Astrocyte of the cerebellum (primary cell): ENCODE measurements at regions not wholly inside any gene's neighbourhood (a gene's known extent, or its start where the extent isn't known, plus 50 kb on each side); places are given as distances from the start of the nearest gene placed in this dataset.

Source experiments
- DNase-seq: peaks from one replicate; pipeline ENCODE4 v3.0.0-alpha.2; 2011; ENCODE audit warnings: low read depth
- H3K4me3 ChIP-seq: 2 replicates; pipeline ENCODE4 v1.5.1; 2011; ENCODE audit warnings: mild to moderate bottlenecking, low read depth, low read length, moderate library complexity
- CTCF ChIP-seq: IDR thresholded peaks from 2 replicates; pipeline ENCODE4 v1.5.1; 2012; ENCODE audit warnings: low read length, low read depth, moderate library complexity, mild to moderate bottlenecking; ENCODE audit errors: missing control alignments
- in situ Hi-C: cut with HindIII; loops from 2 replicates; pipeline ENCODE4 v1.10.0; 2017; ENCODE audit warnings: low sequenced_read_pairs

DNA sequence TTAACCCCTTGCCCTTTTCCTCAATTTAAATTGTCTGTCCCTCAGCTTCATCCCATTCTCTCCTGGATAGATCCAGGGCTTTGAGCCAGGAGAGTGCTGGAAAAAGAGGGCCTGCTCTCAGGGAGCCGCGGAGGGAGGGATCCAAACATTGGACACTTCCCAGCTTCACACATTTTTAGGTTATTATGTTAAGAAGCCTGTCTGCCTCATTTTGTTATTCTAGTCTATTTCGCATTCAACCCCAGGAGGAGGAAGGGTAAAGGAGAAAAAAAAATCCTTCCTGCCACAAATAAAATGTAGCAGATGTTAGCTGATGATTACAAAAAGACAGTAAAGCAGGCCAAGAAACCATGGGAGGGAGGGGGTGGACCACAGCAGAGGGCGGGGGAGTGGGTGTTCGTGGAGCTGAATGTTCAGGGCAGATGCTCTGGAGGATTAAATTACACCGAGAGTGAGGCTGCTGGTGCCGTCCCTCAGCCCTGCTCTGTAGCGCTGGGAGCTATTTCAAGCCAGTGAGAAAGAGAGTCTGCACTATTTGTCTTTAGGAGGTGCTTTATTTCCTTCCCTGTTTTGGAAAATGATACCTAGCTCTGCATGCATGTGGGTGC, 60.6 kb upstream of the ZFR start:
- DNase-seq: peak; percentile 92
- peak overlapping the region; percentile 21 for H3K4me3 ChIP-seq
- TF ChIP-seq CTCF: no peak
- in situ Hi-C loops: no loop called here

GRCh38 chr5:32504329-32504988, 59.9 kb upstream of the ZFR start:
- in situ Hi-C loops: no loop called here
- TF ChIP-seq CTCF: no peak
- no peak for DNase-seq
- H3K4me3 ChIP-seq: no peak overlapping the region

GRCh38 chr5:32503261-32503660, 58.7 kb upstream of the ZFR start:
- in situ Hi-C loops: no loop called here
- DNase-seq: no peak
- no peak overlapping the region for H3K4me3 ChIP-seq
- TF ChIP-seq CTCF: no peak

GRCh38 chr5:32501071-32502002, 56.8 kb upstream of the ZFR start:
- H3K4me3 ChIP-seq: no peak overlapping the region
- in situ Hi-C loops: no loop called here
- no peak for DNase-seq
- TF ChIP-seq CTCF: no peak

GRCh38 chr5:32500181-32500580, 55.6 kb upstream of the ZFR start:
- in situ Hi-C loops: no loop called here
- no peak for TF ChIP-seq CTCF
- H3K4me3 ChIP-seq: no peak overlapping the region
- no peak for DNase-seq

- no peak for TF ChIP-seq CTCF
- no peak overlapping the region for H3K4me3 ChIP-seq
- DNase-seq: no peak
- in situ Hi-C loops: no loop called here
Measured at GRCh38 chr5:32499261-32499660, 54.7 kb upstream of the ZFR start.
